ENCODE measurements at regions not wholly inside any gene's neighbourhood (a gene's known extent, or its start where the extent isn't known, plus 50 kb on each side); places are given as distances from the start of the nearest gene placed in this dataset.

DNA sequence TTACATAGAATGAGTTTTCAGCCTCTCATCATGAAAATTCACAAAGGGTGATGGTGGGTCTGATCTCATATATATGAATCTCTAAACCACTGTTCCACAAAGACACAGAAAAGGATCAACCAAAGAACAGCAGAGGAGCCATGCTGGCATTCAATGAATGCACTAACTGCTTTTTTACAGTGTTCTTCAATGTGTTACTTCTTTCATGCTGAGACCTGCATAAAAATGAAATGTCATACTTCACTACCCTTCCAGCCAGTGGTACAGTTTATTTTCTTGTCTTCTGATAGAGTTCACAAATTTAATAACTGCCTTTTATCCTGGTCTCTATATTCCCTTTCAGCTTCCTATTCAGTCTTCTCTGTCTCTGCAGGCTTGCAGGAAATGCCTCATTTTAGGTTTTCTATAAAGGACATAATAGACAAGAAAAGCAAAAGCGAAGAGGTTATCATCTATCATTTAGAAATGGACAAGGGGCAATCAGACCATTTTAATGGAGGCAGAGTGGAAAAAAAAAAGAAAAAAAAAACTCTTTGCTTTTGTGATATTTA is 836.7 kb upstream of the FOXG1 start:
- TF ChIP-seq CTCF (conservative IDR thresholded peaks at IDR 0.05; ENCODE audit: low read depth, low read length) (no peak), EZH2 (IDR thresholded peaks at IDR 0.05; ENCODE audit: borderline replicate concordance, low read depth, low read length, poor library complexity, severe bottlenecking) (no peak)

Data from A673 (cell line).